Memory B cell (primary cell): ENCODE measurements at regions not wholly inside any gene's neighbourhood (a gene's known extent, or its start where the extent isn't known, plus 50 kb on each side); places are given as distances from the start of the nearest gene placed in this dataset.
"Not testable (repeated sequence)": the region's sequence is repeated elsewhere in the genome, so short reads cannot be mapped to it uniquely, and the experiment has no call there.

Source experiments
- ATAC-seq: fragments of 150-1000 bp; cut with Tn5 transposase; 2 replicates; pipeline ENCODE4 v1.10.0; 2021; ENCODE audit warnings: low read depth, mild to moderate bottlenecking, moderate library complexity
- DNase-seq, 2 donors: peaks; one replicate each; pipeline ENCODE4 v3.0.0; 2022; ENCODE audit warnings: low spot score in 2 of 2
- H3K27ac Mint-ChIP-seq: one replicate; pipeline ENCODE4 v1.8.0; 2022; ENCODE audit warnings: mild to moderate bottlenecking, moderate library complexity, mixed read lengths
- H3K27me3 Mint-ChIP-seq: one replicate; pipeline ENCODE4 v1.8.0; 2022; ENCODE audit warnings: mixed read lengths
- H3K36me3 Mint-ChIP-seq: one replicate; pipeline ENCODE4 v1.8.0; 2022; ENCODE audit warnings: mild to moderate bottlenecking, mixed read lengths
- H3K4me1 Mint-ChIP-seq: one replicate; pipeline ENCODE4 v1.8.0; 2022; ENCODE audit warnings: mixed read lengths
- H3K4me3 Mint-ChIP-seq: one replicate; pipeline ENCODE4 v1.8.0; 2022; ENCODE audit warnings: mild to moderate bottlenecking, moderate library complexity, mixed read lengths
- H3K9me3 Mint-ChIP-seq: one replicate; pipeline ENCODE4 v1.8.0; 2022; ENCODE audit warnings: mixed read lengths

DNA sequence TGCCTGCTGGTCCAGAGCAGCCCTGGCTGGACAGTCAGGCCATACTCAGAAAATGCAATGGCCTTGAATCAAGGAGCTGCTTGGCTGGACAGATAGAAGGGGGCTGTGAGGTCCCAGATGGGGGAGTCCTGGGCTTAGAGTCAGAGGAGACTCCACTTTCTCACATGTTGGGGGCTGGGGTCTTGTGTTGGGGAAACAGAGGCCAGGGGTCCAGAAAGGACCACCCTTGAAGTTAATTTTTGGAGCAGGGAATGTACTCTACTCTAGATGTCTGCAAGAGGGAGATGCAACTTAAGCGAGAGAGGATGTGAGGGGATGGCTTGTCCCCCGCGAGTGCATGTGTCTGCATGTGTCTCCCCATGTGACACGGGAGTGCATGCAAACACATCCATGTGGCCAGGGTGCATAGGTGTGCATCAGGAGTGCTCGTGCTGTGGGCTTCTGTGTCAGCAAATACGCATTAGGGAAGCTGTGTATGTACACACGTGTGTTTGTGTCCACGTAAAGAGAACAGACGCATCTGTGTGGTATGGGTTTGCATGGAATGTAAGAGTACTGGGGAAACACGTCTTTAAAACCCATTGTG is 303.2 kb downstream of the MYCN start:
- DNase-seq (no peak), ATAC-seq (no peak)
- Mint-ChIP-seq H3K36me3 (no peaks in the 10 kb centered on the region), H3K4me3 (no peak overlapping the region), H3K4me1 (no peaks in the 10 kb centered on the region), H3K9me3 (no peaks in the 10 kb centered on the region), H3K27ac (no peak overlapping the region), H3K27me3 (peaks cover 7% of the 10 kb centered on the region)

DNA sequence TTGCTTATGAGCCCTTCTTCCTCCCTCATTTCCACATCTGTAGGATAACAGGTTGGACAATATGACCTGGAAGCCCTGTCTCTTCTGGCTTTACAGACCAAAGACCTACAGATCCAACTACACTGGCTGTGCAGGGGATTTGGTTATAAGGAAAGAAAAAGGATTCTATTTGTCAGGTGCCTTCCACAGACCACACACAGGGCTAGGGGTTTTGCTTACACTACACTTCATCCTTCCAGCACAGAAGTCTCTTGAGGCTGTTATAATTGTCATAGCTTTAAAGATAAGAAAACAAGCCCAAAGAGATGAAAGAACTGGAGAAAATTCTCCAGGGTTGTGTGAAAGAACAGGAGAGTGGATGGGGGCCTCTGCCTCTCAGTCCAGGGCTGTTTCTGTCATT is 302.6 kb downstream of the MYCN start:
- ATAC-seq (no peak), DNase-seq (no peak)
- no peak overlapping the region for H3K4me3 Mint-ChIP-seq
- no peaks in the 10 kb centered on the region for H3K4me1 Mint-ChIP-seq
- peaks cover 7% of the 10 kb centered on the region for H3K27me3 Mint-ChIP-seq
- no peaks in the 10 kb centered on the region for H3K9me3 Mint-ChIP-seq
- H3K27ac Mint-ChIP-seq, result no peak overlapping the region
- no peaks in the 10 kb centered on the region for H3K36me3 Mint-ChIP-seq

DNA sequence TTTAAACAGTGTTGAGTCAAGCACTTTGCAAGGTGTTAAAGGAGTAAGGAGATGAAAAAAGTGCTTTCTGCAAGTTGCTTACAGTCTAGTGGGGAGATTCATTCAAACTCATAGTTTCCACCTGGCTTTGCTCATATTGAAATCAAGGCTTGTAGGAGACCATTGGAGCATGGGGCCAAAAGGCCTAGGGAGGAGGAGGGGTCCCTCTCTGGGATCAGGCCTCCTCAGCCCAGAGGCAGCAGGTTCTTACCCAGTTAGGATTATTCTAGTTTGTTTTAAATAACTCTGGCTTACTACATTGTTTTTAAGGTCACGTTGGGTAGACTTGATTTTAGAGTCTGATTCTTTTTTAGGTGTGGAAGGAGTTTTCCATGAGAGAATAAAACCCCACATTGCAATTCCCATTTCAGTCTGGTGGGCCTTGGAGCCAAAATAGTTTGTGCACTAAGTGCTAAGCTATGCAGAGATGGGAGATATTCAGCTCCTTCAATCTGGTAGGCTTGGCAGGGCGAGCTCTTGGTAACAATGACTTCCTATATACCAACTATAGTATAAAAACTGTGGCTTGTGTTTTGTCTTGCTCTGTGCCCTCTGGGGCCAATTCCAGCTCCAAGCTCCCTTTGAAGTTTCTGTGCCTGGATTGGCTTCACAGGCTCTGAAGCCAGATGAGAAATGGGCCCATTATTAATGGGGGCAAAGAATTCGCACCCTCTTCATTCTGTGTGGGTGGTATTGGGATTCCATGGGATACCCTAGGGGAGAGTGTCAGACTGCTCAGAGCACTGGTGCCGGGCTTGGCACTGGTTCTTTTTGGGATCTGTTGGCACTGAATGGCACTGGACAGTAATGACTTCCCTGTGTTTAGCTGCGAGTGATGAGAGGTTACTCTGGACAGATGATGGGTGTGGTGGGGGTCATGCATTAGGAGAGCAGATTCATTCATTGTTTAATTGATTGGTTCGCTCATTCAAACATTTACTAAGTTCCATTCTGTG is 301.1 kb downstream of the MYCN start:
- H3K4me1 Mint-ChIP-seq, result no peaks in the 10 kb centered on the region
- peaks cover 9% of the 10 kb centered on the region for H3K27me3 Mint-ChIP-seq
- ATAC-seq (no peak), DNase-seq (no peak)
- H3K9me3 Mint-ChIP-seq, result peaks cover 5% of the 10 kb centered on the region
- H3K36me3 Mint-ChIP-seq, result no peaks in the 10 kb centered on the region
- H3K27ac Mint-ChIP-seq, result no peak overlapping the region
- H3K4me3 Mint-ChIP-seq, result no peak overlapping the region

DNA sequence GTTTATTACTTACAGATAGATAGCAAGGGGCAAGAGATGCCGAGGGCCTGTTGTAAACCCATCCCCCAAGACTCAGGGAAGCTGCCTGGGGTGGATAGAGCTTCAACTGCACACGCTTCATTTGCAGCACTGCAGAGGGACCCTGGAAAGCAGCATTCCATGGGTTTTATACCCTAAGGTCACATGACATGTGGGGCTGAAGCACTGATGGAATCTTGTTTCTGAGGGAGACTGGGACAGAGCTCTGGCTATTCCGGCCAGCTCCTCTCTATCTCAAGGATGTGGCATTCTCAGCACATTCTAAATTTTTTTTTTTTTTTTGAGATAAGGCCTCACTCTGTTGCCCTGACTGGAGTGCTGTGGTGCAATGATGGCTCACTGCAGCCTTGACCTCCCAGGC is 300.1 kb downstream of the MYCN start:
- no peak overlapping the region for H3K4me3 Mint-ChIP-seq
- H3K27me3 Mint-ChIP-seq, result peaks cover 10% of the 10 kb centered on the region
- H3K36me3 Mint-ChIP-seq, result no peaks in the 10 kb centered on the region
- ATAC-seq, result no peak
- DNase-seq, result no peak
- H3K27ac Mint-ChIP-seq, result no peak overlapping the region
- H3K9me3 Mint-ChIP-seq, result peaks cover 5% of the 10 kb centered on the region
- H3K4me1 Mint-ChIP-seq, result no peaks in the 10 kb centered on the region

DNA sequence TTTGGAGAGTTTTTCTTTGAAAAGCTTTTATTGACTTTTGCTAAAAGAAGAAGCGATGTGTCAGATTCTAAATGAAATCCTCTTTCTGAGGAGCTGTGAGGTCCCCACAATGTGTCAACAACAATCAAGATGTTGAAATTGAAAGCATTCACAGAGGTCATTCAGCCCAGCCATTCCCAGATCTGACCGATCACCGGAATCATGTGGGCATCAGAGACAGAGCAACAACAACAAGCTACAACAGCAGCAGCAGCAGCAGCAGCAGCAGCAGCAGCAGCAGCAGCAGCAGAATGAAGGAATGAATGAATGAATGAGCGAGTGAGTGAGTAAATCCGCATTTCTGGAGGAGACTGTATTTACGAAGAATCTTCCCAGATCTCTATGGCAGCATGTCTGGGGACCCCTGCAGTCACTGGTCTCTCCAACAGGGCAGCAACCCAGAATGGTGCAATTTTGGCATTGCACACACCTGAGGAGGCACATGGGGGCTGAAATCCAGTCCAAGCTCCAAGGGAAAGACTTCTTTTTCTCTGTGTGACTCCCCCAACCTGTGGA is 299.0 kb downstream of the MYCN start:
- Mint-ChIP-seq H3K4me1 (no peaks in the 10 kb centered on the region), H3K36me3 (no peaks in the 10 kb centered on the region), H3K27me3 (peaks cover 12% of the 10 kb centered on the region), H3K27ac (no peak overlapping the region), H3K9me3 (peaks cover 5% of the 10 kb centered on the region), H3K4me3 (no peak overlapping the region)
- DNase-seq (no peak), ATAC-seq (no peak)

DNA sequence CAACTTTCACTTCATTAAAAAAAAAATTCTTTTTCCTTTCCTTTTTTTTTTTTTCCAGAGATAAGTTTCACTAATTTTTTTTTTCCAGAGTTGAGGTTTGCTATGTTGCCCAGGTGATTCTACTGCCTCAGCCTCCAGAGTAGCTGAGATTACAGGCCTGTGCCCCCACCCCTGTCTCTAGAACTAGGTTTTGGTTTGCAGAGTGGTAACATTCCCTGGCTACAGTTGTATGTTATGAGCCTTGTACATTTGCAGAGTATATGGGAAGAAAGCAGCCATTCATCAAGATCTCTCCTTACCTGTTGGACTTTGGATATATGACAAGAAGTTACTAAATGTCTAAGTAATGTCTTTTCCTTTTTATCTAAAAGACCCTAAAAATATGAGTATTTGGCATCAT is 298.4 kb downstream of the MYCN start:
- H3K27ac Mint-ChIP-seq, result no peak overlapping the region
- no peak for ATAC-seq

DNA sequence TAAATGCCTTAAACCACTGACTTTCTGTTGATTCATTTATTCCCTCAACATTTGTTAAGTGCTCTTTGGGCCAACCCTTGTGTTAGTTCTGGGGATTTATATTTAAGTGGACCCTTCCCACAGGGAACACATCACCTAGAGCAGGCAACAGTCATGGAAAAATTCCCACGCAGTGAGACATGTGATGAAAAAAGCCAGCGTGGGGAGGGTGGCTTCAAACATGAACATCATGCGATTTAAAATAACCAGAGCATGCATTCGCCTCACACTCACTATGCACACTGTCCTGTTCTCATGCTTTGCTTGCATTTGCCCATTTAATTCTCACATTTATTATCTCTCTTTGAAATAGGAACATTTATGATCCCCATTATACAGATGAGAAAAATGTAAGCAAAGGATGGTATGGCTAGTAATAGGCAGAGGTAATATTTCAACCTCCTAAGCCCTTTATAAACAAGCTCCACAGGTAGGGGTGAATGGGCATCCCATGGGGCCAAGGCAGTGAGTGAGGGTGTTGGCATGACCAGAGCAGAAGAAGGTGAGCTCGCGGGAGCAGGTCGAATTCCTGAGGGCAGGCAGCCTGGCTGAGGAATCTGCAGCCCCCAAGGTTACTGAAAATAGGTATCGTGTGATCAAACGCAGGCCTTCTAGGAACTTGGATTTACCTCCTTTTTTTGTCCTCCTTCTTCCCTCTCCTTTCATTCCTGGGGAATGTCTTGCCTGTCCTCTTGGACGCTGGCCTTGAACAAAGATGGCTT is 297.8 kb downstream of the MYCN start:
- ATAC-seq (no peak), DNase-seq (no peak)
- Mint-ChIP-seq H3K27me3 (peaks cover 12% of the 10 kb centered on the region), H3K36me3 (no peaks in the 10 kb centered on the region), H3K4me1 (no peaks in the 10 kb centered on the region), H3K9me3 (peaks cover 5% of the 10 kb centered on the region), H3K27ac (no peak overlapping the region), H3K4me3 (no peak overlapping the region)

More for the DNA sequence above, 298.4 kb downstream of the MYCN start:
- H3K36me3 Mint-ChIP-seq, result no peaks in the 10 kb centered on the region
- no peaks in the 10 kb centered on the region for H3K4me1 Mint-ChIP-seq
- no peak overlapping the region for H3K4me3 Mint-ChIP-seq
- DNase-seq, result no peak
- peaks cover 5% of the 10 kb centered on the region for H3K9me3 Mint-ChIP-seq
- H3K27me3 Mint-ChIP-seq, result peaks cover 12% of the 10 kb centered on the region

DNA sequence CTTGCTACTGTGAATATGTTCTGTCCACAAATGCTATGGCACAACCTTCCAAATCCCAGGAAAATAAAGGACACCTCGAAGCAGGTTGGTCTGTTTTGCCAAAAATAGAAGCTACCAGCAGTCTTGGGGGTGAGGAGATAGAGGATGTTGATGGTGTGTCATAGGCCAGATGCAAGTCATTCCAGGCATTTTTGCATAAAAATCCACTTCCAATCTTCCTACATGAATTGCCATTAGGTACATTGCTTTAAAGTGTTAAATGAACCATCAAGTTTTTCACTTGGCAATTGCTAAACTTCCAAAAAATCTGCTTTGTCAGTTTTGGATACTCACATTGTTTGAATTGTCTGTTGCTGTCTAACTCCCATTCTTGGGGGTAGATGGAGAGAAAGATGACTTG is 295.4 kb downstream of the MYCN start:
- no peaks in the 10 kb centered on the region for H3K36me3 Mint-ChIP-seq
- H3K9me3 Mint-ChIP-seq, result peaks cover 5% of the 10 kb centered on the region
- H3K27ac Mint-ChIP-seq, result no peak overlapping the region

DNA sequence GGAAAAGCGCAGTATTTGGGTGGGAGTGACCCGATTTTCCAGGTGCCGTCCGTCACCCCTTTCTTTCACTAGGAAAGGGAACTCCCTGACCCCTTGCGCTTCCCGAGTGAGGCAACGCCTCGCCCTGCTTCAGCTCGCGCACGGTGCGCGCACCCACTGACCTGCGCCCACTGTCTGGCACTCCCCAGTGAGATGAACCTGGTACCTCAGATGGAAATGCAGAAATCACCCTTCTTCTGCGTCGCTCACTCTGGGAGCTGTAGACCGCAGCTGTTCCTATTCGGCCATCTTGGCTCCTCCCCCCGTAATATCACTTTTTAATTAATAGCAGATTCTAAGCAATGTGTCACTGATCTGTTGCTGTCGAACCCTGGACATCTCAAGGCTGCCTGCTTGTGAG is 294.9 kb downstream of the MYCN start:
- not testable (repeated sequence) for DNase-seq, H3K36me3 Mint-ChIP-seq, H3K9me3 Mint-ChIP-seq, H3K4me3 Mint-ChIP-seq, H3K27me3 Mint-ChIP-seq, H3K27ac Mint-ChIP-seq, H3K4me1 Mint-ChIP-seq, ATAC-seq

More for the DNA sequence above, 295.4 kb downstream of the MYCN start:
- no peak for DNase-seq
- Mint-ChIP-seq H3K27me3 (peaks cover 9% of the 10 kb centered on the region), H3K4me3 (no peak overlapping the region), H3K4me1 (no peaks in the 10 kb centered on the region)
- no peak for ATAC-seq

DNA sequence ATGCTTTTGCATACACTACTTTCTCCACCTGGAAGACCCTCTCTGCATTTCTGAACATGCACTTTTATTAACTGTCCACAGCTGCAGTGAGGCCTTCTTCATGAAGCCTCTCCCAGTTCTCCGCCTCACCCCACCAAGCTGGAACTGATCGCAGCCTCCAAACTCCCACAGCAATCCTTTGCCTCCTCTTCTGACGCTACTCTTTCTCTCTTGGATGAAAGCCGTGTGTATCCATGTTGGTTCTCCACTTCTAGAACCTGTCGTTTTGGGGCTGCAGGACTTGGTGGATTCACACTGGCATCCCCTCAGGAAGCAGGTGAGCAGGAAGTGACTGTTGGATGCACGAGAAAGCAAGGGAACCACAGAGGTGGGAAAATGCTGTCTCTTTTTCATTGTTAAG is 288.6 kb downstream of the MYCN start:
- no peak for ATAC-seq
- Mint-ChIP-seq H3K27me3 (no peaks in the 10 kb centered on the region), H3K4me3 (no peak overlapping the region), H3K36me3 (no peaks in the 10 kb centered on the region), H3K9me3 (no peaks in the 10 kb centered on the region), H3K27ac (no peak overlapping the region), H3K4me1 (no peaks in the 10 kb centered on the region)
- DNase-seq, result no peak

DNA sequence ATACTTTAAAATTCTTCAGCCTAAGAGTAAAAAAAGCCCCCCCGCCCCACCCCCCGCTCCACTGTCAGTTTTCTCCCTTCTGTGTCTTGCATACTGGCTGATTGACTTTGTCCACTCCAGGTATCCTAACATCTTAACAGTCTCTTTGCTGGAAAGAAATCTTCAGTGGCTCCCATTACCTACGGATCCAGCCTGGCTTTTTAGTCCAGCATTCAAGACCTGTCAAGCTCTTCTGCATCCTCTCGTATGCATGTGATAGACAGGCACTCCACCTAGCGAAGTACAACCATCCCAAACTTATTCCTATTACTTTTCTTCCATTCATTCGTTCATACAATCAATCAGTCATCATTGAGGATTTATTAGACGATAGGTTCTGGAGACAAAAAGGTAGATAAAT is 288.1 kb downstream of the MYCN start:
- H3K4me3 Mint-ChIP-seq, result no peak overlapping the region
- no peaks in the 10 kb centered on the region for H3K36me3 Mint-ChIP-seq
- H3K9me3 Mint-ChIP-seq, result no peaks in the 10 kb centered on the region
- no peak overlapping the region for H3K27ac Mint-ChIP-seq
- peaks cover 1% of the 10 kb centered on the region for H3K27me3 Mint-ChIP-seq
- ATAC-seq (no peak), DNase-seq (no peak)
- no peaks in the 10 kb centered on the region for H3K4me1 Mint-ChIP-seq

DNA sequence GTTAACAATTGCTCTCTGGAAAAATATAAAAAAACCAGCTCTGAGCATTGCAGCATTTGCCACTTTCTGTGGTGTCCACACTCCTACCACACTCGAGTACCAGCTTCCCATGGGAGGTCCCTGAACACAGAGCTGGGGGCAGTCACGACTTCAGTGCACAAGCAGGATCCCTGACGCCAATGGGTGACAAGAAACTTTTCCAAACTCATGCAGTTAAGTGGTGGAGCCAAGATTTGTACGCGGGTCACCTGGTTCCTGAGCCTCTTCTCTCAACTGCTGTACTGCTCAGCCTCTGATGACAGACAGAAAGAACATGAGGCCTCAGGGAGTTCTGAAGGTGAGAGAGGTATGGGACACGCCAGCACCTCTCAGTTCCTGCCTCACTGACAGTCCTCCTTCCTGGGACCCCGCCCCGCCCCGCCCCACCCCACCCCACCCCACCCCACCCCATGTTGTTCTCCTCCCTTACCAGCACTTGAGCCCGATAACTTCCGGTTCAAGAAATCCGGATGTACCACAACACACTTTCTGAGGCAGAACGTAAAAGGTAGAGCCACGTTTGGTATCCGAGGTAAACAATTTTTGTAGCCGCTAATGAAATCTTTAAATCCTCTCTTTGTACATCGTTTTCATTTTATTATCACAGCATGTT is 287.6 kb downstream of the MYCN start:
- no peaks in the 10 kb centered on the region for H3K36me3 Mint-ChIP-seq
- H3K27ac Mint-ChIP-seq, result no peak overlapping the region
- H3K27me3 Mint-ChIP-seq, result peaks cover 1% of the 10 kb centered on the region
- H3K9me3 Mint-ChIP-seq, result no peaks in the 10 kb centered on the region
- H3K4me3 Mint-ChIP-seq, result no peak overlapping the region
- no peak for ATAC-seq
- H3K4me1 Mint-ChIP-seq, result no peaks in the 10 kb centered on the region
- DNase-seq, result no peak

DNA sequence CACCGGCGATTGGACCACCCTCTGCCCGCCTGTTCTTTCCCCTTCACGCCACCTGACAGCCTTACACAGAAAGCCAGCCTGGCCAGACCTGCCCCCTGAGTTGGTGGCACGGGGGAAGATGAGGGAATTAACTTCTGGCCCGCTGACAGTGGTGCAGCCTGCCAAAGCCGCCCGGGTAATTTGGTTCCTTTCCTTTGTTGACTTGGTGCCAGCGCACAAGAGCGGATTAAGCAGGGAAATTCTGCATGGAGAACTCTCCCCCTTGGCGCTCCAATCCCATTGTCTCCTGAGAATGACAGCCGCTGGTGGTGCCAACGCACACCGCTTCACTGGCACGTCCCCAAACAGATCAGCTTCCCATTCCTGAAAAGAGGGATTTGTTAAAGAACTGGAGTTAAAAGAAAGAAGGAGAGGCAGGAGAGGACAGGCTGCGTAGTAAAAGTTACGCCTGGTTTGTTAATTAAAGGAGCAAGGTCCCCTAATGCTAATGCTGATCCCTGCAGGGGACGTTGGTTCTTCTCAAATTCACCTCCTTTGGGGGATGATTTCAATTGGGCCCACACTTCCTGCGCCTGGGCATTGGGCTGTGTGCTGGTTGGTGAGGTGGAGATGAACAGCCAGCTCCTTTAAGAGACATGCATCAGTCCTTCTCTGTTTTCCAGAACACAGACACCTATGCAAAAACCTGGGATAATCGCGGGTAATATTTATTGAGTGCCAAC is 286.8 kb downstream of the MYCN start:
- Mint-ChIP-seq H3K9me3 (no peaks in the 10 kb centered on the region), H3K36me3 (no peaks in the 10 kb centered on the region), H3K27ac (no peak overlapping the region), H3K4me3 (no peak overlapping the region), H3K27me3 (peaks cover 1% of the 10 kb centered on the region), H3K4me1 (no peaks in the 10 kb centered on the region)
- DNase-seq, result no peak
- ATAC-seq, result no peak
